ENCODE measurements at regions not wholly inside any gene's neighbourhood (a gene's known extent, or its start where the extent isn't known, plus 50 kb on each side); places are given as distances from the start of the nearest gene placed in this dataset.

GRCh38 chr20:1757606-1758512 lies 100.3 kb upstream of the SIRPG start:
- 69 to 76% (median 75%) methylated on average over 5 of the region's 5 CpGs for WGBS, 4 donors
- H3K4me3 ChIP-seq: no peak overlapping the region
- H3K4me1 ChIP-seq: peaks cover 0 to 10% (median 0%) of the 10 kb centered on the region in 12 donors
- intact Hi-C loops (cut with DNase I): no loop called here
- no peaks in the 10 kb centered on the region for H3K36me3 ChIP-seq
- no peak for DNase-seq
- no peak overlapping the region for H3K27ac ChIP-seq
- TF ChIP-seq, protein P1, sequence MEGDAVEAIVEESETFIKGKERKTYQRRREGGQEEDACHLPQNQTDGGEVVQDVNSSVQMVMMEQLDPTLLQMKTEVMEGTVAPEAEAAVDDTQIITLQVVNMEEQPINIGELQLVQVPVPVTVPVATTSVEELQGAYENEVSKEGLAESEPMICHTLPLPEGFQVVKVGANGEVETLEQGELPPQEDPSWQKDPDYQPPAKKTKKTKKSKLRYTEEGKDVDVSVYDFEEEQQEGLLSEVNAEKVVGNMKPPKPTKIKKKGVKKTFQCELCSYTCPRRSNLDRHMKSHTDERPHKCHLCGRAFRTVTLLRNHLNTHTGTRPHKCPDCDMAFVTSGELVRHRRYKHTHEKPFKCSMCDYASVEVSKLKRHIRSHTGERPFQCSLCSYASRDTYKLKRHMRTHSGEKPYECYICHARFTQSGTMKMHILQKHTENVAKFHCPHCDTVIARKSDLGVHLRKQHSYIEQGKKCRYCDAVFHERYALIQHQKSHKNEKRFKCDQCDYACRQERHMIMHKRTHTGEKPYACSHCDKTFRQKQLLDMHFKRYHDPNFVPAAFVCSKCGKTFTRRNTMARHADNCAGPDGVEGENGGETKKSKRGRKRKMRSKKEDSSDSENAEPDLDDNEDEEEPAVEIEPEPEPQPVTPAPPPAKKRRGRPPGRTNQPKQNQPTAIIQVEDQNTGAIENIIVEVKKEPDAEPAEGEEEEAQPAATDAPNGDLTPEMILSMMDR (IDR thresholded peaks at IDR 0.05): no peak
- no peak for TF ChIP-seq POLR2A (IDR thresholded peaks at IDR 0.05)
- no peaks in the 10 kb centered on the region for H3K9me3 ChIP-seq
- ATAC-seq: no peak
- H3K27me3 ChIP-seq: peaks cover 0 to 3% (median 0%) of the 10 kb centered on the region in 9 donors

GRCh38 chr20:1757072-1757471 lies 99.5 kb upstream of the SIRPG start:
- H3K36me3 ChIP-seq: no peaks in the 10 kb centered on the region
- no peak overlapping the region for H3K27ac ChIP-seq
- no peaks in the 10 kb centered on the region for H3K9me3 ChIP-seq
- DNase-seq: no peak
- intact Hi-C loops (cut with DNase I): no loop called here
- peaks cover 0 to 3% (median 0%) of the 10 kb centered on the region in 9 donors for H3K27me3 ChIP-seq
- no peak overlapping the region for H3K4me3 ChIP-seq
- peaks cover 0 to 10% (median 0%) of the 10 kb centered on the region in 12 donors for H3K4me1 ChIP-seq
- ATAC-seq: no peak
- TF ChIP-seq, protein P1 (IDR thresholded peaks at IDR 0.05): no peak
- no peak for TF ChIP-seq POLR2A (IDR thresholded peaks at IDR 0.05)

GRCh38 chr20:1754749-1755148 lies 97.2 kb upstream of the SIRPG start:
- ATAC-seq: no peak
- peaks cover 0 to 7% (median 0%) of the 10 kb centered on the region in 9 donors for H3K27me3 ChIP-seq
- H3K4me1 ChIP-seq: peaks cover 0 to 10% (median 0%) of the 10 kb centered on the region in 12 donors
- WGBS, 4 donors: 66 to 74% (median 72%) methylated on average over 4 of the region's 4 CpGs
- no peak for DNase-seq
- H3K27ac ChIP-seq: no peak overlapping the region
- intact Hi-C loops (cut with DNase I): no loop called here
- no peak overlapping the region for H3K4me3 ChIP-seq
- H3K36me3 ChIP-seq: no peaks in the 10 kb centered on the region
- no peak for TF ChIP-seq POLR2A (IDR thresholded peaks at IDR 0.05)
- TF ChIP-seq, protein P1 (IDR thresholded peaks at IDR 0.05): no peak
- H3K9me3 ChIP-seq: no peaks in the 10 kb centered on the region

GRCh38 chr20:1754306-1754705 lies 96.7 kb upstream of the SIRPG start:
- Histone ChIP-seq H3K4me1 (peaks cover 0 to 10% (median 0%) of the 10 kb centered on the region in 12 donors), H3K36me3 (no peaks in the 10 kb centered on the region), H3K27me3 (peaks cover 0 to 7% (median 0%) of the 10 kb centered on the region in 9 donors), H3K4me3 (no peak overlapping the region), H3K27ac (no peak overlapping the region), H3K9me3 (no peaks in the 10 kb centered on the region)
- intact Hi-C loops (cut with DNase I): no loop called here
- no peak for TF ChIP-seq POLR2A (IDR thresholded peaks at IDR 0.05)
- TF ChIP-seq, protein P1 (IDR thresholded peaks at IDR 0.05): no peak
- ATAC-seq: no peak
- WGBS, 4 donors: 50 to 72% (median 57%) methylated on average over 2 of the region's 2 CpGs
- DNase-seq: no peak
